A549 (cell line): ENCODE measurements at regions not wholly inside any gene's neighbourhood (a gene's known extent, or its start where the extent isn't known, plus 50 kb on each side); places are given as distances from the start of the nearest gene placed in this dataset.

Source experiments
- ATAC-seq, 2 experiments: fragments of 200-7000 bp in 1 of 2; fragments of >200 bp in 1 of 2; cut with Nextera tagmentation in 1 of 2; cut with Tn5 transposase in 1 of 2; 3 replicates each; pipeline versions ENCODE4 v1.8.0 to v1.9.1; 2018 to 2020; ENCODE audit warnings: mild to moderate bottlenecking in 1 of 2, moderate library complexity in 1 of 2
- CTCF ChIA-PET: fragments of 300-600 bp; sonication (Branson Sonifier 250); formaldehyde crosslinking; extraction: SDS; loops from one replicate; lab custom pipeline; 2021; ENCODE audit warnings: antibody characterized with exemption, inconsistent platforms; lab: Yijun Ruan, JAX
- POLR2A ChIA-PET: fragments of 350-600 bp; formaldehyde crosslinking; extraction: SDS; loops from one replicate; lab custom pipeline; 2021; ENCODE audit warnings: antibody characterized with exemption, inconsistent platforms; lab: Yijun Ruan, JAX
- DNase-seq, 2 experiments: peaks; one replicate each; pipeline versions ENCODE4 v3.0.0 to v3.0.0-alpha.2; 2011 to 2016; ENCODE audit warnings: low read depth in 1 of 2, low spot score in 1 of 2
- FAIRE-seq: peaks from 2 replicates; lab custom pipeline; 2011; peaks lifted over from hg19 to GRCh38; lab: Jason Lieb, UNC
- H3K27ac ChIP-seq, 2 experiments: fragments of >200 bp; sonication (Bioruptor Twin); formaldehyde crosslinking; 3 replicates each; pipeline ENCODE4 v1.5.1; 2016 to 2017
- H3K4me1 ChIP-seq: fragments of >200 bp; sonication (Bioruptor Twin); formaldehyde crosslinking; 3 replicates; pipeline ENCODE4 v1.6.1; 2016
- H3K4me2 ChIP-seq: fragments of >200 bp; sonication (Bioruptor Twin); formaldehyde crosslinking; 3 replicates; pipeline ENCODE4 v1.6.1; 2016
- H3K4me3 ChIP-seq: fragments of >200 bp; sonication (Bioruptor Twin); formaldehyde crosslinking; 3 replicates; pipeline ENCODE4 v1.5.1; 2016
- H3K9me3 ChIP-seq: fragments of >200 bp; sonication (Bioruptor Twin); formaldehyde crosslinking; 3 replicates; pipeline ENCODE4 v1.6.1; 2016
- BHLHE40 ChIP-seq: IDR thresholded peaks from 2 replicates; pipeline ENCODE4 v1.6.1; 2012; ENCODE audit warnings: low read depth, low read length, inconsistent platforms
- CBX2 ChIP-seq: fragments of 200-600 bp; sonication (generic); IDR thresholded peaks from 2 replicates; pipeline ENCODE4 v1.6.1; 2016; ENCODE audit warnings: low read depth, mild to moderate bottlenecking, borderline replicate concordance
- CBX8 ChIP-seq: fragments of 200-600 bp; sonication (generic); IDR thresholded peaks from 2 replicates; pipeline ENCODE4 v1.6.1; 2016
- CEBPB ChIP-seq, 2 experiments: fragments of >200 bp in 1 of 2; sonication (Bioruptor Twin) in 1 of 2; formaldehyde crosslinking in 1 of 2; IDR thresholded peaks; 2 replicates each; pipeline ENCODE4 v1.6.1; 2012 to 2016
- E2F6 ChIP-seq: IDR thresholded peaks from 2 replicates; pipeline ENCODE4 v1.6.1; 2012; ENCODE audit warnings: low read depth, borderline replicate concordance
- EHMT2 ChIP-seq: fragments of 200-600 bp; sonication (generic); IDR thresholded peaks from 2 replicates; pipeline ENCODE4 v1.6.1; 2016; ENCODE audit warnings: antibody characterized with exemption, low read depth, mild to moderate bottlenecking, moderate library complexity
- EP300 ChIP-seq, 2 experiments: fragments of >200 bp; sonication (Bioruptor Twin); formaldehyde crosslinking; IDR thresholded peaks; 2 replicates in 1 of 2; 3 replicates in 1 of 2; pipeline ENCODE4 v1.6.1; 2016 to 2017
- FOSB ChIP-seq: fragments of 250-450 bp; sonication (Bioruptor Pico); IDR thresholded peaks from 2 replicates; pipeline ENCODE4 v1.5.0; 2020; ENCODE audit warnings: mild to moderate bottlenecking, moderate library complexity
- FOSL2 ChIP-seq, 2 experiments: fragments of 450-650 bp in 1 of 2; fragments of >200 bp in 1 of 2; sonication (Bioruptor Twin) in 1 of 2; formaldehyde crosslinking; IDR thresholded peaks; 2 replicates each; pipeline versions ENCODE4 v1.5.0 to v1.6.1; 2016 to 2020; ENCODE audit warnings: mild to moderate bottlenecking in 1 of 2, moderate library complexity in 1 of 2
- GATA3 ChIP-seq: IDR thresholded peaks from 2 replicates; pipeline ENCODE4 v1.6.1; 2012; ENCODE audit warnings: borderline replicate concordance
- HEYL ChIP-seq: fragments of 250-450 bp; sonication (Bioruptor Pico); IDR thresholded peaks from 2 replicates; pipeline ENCODE4 v1.8.0; 2021; ENCODE audit warnings: mild to moderate bottlenecking, moderate library complexity
- JUNB ChIP-seq: fragments of >200 bp; sonication (Bioruptor Twin); formaldehyde crosslinking; IDR thresholded peaks from 2 replicates; pipeline ENCODE4 v1.6.1; 2016
- KDM5A ChIP-seq: fragments of 200-600 bp; sonication (generic); IDR thresholded peaks from 2 replicates; pipeline ENCODE4 v1.6.1; 2016; ENCODE audit warnings: antibody characterized with exemption, mild to moderate bottlenecking
- MAX ChIP-seq: IDR thresholded peaks from 2 replicates; pipeline ENCODE4 v1.6.1; 2012
- MYC ChIP-seq: IDR thresholded peaks from 2 replicates; pipeline ENCODE4 v1.6.1; 2012; ENCODE audit warnings: mild to moderate bottlenecking, inconsistent platforms, low read length, improper control_type of control experiment, borderline replicate concordance
- NPAS2 ChIP-seq: fragments of 250-450 bp; sonication (Bioruptor Pico); IDR thresholded peaks from 2 replicates; pipeline ENCODE4 v1.8.0; 2022; ENCODE audit warnings: mild to moderate bottlenecking, moderate library complexity, borderline replicate concordance
- NR3C1 ChIP-seq: fragments of >200 bp; sonication (Bioruptor Twin); formaldehyde crosslinking; IDR thresholded peaks from 3 replicates; pipeline ENCODE4 v1.6.1; 2017
- PHF8 ChIP-seq: fragments of 200-600 bp; sonication (generic); IDR thresholded peaks from 2 replicates; pipeline ENCODE4 v1.6.1; 2016; ENCODE audit warnings: low read depth, mild to moderate bottlenecking, antibody characterized with exemption, moderate library complexity, borderline replicate concordance
- RARB ChIP-seq: fragments of 250-450 bp; sonication (Bioruptor Pico); IDR thresholded peaks from 2 replicates; pipeline ENCODE4 v1.8.0; 2021; ENCODE audit warnings: mild to moderate bottlenecking, moderate library complexity
- RCOR1 ChIP-seq: fragments of 150-350 bp; IDR thresholded peaks from 2 replicates; pipeline ENCODE4 v1.6.1; 2014; ENCODE audit warnings: antibody characterized with exemption, low read length, low read depth
- REST ChIP-seq: fragments of 200-600 bp; sonication (generic); IDR thresholded peaks from 2 replicates; pipeline ENCODE4 v1.6.1; 2016; ENCODE audit warnings: antibody characterized with exemption, mild to moderate bottlenecking, moderate library complexity
- RNF2 ChIP-seq: fragments of 200-600 bp; sonication (generic); IDR thresholded peaks from 2 replicates; pipeline ENCODE4 v1.6.1; 2016; ENCODE audit warnings: low read depth, mild to moderate bottlenecking, antibody characterized with exemption, moderate library complexity, borderline replicate concordance
- TP53 ChIP-seq: fragments of 250-450 bp; sonication (Bioruptor Pico); IDR thresholded peaks from 2 replicates; pipeline ENCODE4 v1.5.0; 2021; ENCODE audit warnings: mild to moderate bottlenecking, moderate library complexity
- ZFP36 ChIP-seq: fragments of 450-650 bp; IDR thresholded peaks from 2 replicates; pipeline ENCODE4 v1.6.1; 2014; ENCODE audit warnings: borderline replicate concordance; ENCODE audit not compliant: partially characterized antibody
- ZNF302 ChIP-seq: fragments of 250-450 bp; sonication (Bioruptor Pico); IDR thresholded peaks from 2 replicates; pipeline ENCODE4 v1.9.0; 2021; ENCODE audit warnings: inconsistent platforms, mild to moderate bottlenecking, moderate library complexity
- WGBS: methylation state at CpG from one replicate; pipeline ENCODE4 v1.1.6; 2017; ENCODE audit errors: missing lambda C conversion rate; 5-methylcytosine and 5-hydroxymethylcytosine counted together
- TF ChIP-seq, protein P1 (sequence below): IDR thresholded peaks from 2 replicates; pipeline ENCODE4 v1.6.1; 2012
- TF ChIP-seq, protein P2 (sequence below): fragments of >200 bp; sonication (Bioruptor Twin); formaldehyde crosslinking; IDR thresholded peaks from 3 replicates; pipeline ENCODE4 v1.6.1; 2016

- FAIRE-seq, result no peak
- no peaks in the 10 kb centered on the region for H3K9me3 ChIP-seq
- ChIA-PET CTCF (interaction anchor here (0.9 kb wide), 1 partner anchor 74 kb away, joined by 3 read pairs; no protein-coding TSS in a partner anchor), POLR2A (no interaction called here)
- H3K27ac ChIP-seq, result no peak overlapping the region
- no peak for ATAC-seq
- H3K4me1 ChIP-seq, result peaks cover 11% of the 10 kb centered on the region
- no peak overlapping the region for H3K4me3 ChIP-seq
- DNase-seq, result no peak
- TF ChIP-seq, protein P1, sequence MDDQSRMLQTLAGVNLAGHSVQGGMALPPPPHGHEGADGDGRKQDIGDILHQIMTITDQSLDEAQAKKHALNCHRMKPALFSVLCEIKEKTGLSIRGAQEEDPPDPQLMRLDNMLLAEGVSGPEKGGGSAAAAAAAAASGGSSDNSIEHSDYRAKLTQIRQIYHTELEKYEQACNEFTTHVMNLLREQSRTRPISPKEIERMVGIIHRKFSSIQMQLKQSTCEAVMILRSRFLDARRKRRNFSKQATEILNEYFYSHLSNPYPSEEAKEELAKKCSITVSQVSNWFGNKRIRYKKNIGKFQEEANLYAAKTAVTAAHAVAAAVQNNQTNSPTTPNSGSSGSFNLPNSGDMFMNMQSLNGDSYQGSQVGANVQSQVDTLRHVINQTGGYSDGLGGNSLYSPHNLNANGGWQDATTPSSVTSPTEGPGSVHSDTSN, result no peak
- TF ChIP-seq KDM5A (no peak), MYC (no peak), JUNB (no peak), REST (no peak), EHMT2 (no peak), ZNF302 (CRISPR knock-in tag) (no peak), EP300 (IDR thresholded peaks at IDR 0.05) (no peak), CBX2 (no peak), MAX (no peak), RNF2 (no peak), TP53 (CRISPR knock-in tag) (no peak), HEYL (no peak), CEBPB (IDR thresholded peaks at IDR 0.05) (no peak), ZFP36 (no peak), NPAS2 (CRISPR knock-in tag) (no peak), GATA3 (no peak), FOSB (CRISPR knock-in tag) (no peak)
- TF ChIP-seq, protein P2, sequence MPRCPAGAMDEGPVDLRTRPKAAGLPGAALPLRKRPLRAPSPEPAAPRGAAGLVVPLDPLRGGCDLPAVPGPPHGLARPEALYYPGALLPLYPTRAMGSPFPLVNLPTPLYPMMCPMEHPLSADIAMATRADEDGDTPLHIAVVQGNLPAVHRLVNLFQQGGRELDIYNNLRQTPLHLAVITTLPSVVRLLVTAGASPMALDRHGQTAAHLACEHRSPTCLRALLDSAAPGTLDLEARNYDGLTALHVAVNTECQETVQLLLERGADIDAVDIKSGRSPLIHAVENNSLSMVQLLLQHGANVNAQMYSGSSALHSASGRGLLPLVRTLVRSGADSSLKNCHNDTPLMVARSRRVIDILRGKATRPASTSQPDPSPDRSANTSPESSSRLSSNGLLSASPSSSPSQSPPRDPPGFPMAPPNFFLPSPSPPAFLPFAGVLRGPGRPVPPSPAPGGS, result no peak
- no peak overlapping the region for H3K4me2 ChIP-seq
- 61% methylated on average over 5 of the region's 5 CpGs for WGBS
These were observed 76.5 kb upstream of the ARID5B start for GRCh38 chr10:61825001-61825400.

DNA sequence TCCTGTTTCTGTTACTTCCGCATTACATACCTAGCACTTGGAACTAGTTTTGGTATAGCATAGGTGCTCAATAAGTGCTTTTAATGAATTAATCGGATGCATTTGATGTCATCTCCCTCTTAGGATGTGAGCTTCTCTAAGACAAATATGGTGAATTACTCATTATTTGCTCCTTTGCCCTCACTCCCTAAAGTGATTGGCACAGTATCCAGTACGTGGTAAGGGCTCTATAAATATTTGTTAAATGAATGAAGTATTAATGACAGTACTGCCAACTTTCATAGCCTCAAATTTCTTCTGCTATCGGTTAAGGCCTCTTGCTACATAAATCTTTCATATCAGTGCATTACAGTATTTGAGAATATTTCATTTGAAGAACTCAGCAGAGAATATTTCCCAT is 75.9 kb upstream of the ARID5B start:
- no peak for ATAC-seq
- FAIRE-seq, result no peak
- Histone ChIP-seq H3K9me3 (no peaks in the 10 kb centered on the region), H3K4me3 (no peak overlapping the region), H3K4me1 (peaks cover 11% of the 10 kb centered on the region), H3K4me2 (peak overlapping the region; percentile 20; the same call in 1 of the 3 replicates), H3K27ac (no peak overlapping the region)
- POLR2A ChIA-PET, result no interaction called here
- peak in 1 of 2 experiments; percentile 7 for DNase-seq
- CTCF ChIA-PET, result interaction anchor here (0.9 kb wide), 1 partner anchor 74 kb away, joined by 3 read pairs; no protein-coding TSS in a partner anchor
- WGBS, result 25% methylated on average over 4 of the region's 4 CpGs
- TF ChIP-seq PHF8 (no peak), FOSL2 (IDR thresholded peaks at IDR 0.05) (no peak), FOSL2 (CRISPR knock-in tag; IDR thresholded peaks at IDR 0.05) (no peak), CBX8 (no peak), RARB (CRISPR knock-in tag) (no peak), RCOR1 (no peak), NR3C1 (no peak), REST (no peak), E2F6 (no peak), BHLHE40 (no peak)
- TF ChIP-seq, protein P2, result no peak
